ENCODE measurements at regions not wholly inside any gene's neighbourhood (a gene's known extent, or its start where the extent isn't known, plus 50 kb on each side); places are given as distances from the start of the nearest gene placed in this dataset.

- H3K4me1 ChIP-seq (ENCODE audit: insufficient read depth) = peaks cover 89% of the 10 kb centered on the region
These were observed 216.9 kb upstream of the THBS1 start for GRCh38 chr15:39363761-39364586.

GRCh38 chr15:39364721-39365120 is 216.2 kb upstream of the THBS1 start:
- WGBS, 2 experiments (ENCODE audit: low coverage in 1 of 2, low lambda C conversion rate in 2 of 2, missing lambda C conversion rate in 2 of 2) = 16 to 18% methylated on average over 1 of the region's 1 CpG

More at GRCh38 chr15:39363761-39364586, 216.9 kb upstream of the THBS1 start:
- DNase-seq = peak; percentile 79
- H2AFZ ChIP-seq = no peak overlapping the region
- H3K36me3 ChIP-seq (ENCODE audit: low read depth) = no peaks in the 10 kb centered on the region
- 5% methylated on average over 5 of the region's 5 CpGs for WGBS, 2 experiments (ENCODE audit: low coverage in 1 of 2, low lambda C conversion rate in 2 of 2, missing lambda C conversion rate in 2 of 2)
- TF ChIP-seq EZH2 (IDR thresholded peaks at IDR 0.05; ENCODE audit: insufficient read depth, poor library complexity, severe bottlenecking) (no peak), EZH2phosphoT487 (IDR thresholded peaks at IDR 0.05; ENCODE audit: insufficient read depth, low read depth) (no peak)
- in situ Hi-C loops (cut with MboI) = loop anchor here (10.0 kb wide), 1 partner anchor 189 kb away; no protein-coding TSS in a partner anchor
- peaks cover 85% of the 10 kb centered on the region for H3F3A ChIP-seq (ENCODE audit: insufficient read depth)
- H3K79me2 ChIP-seq (ENCODE audit: insufficient read depth) = no peaks in the 10 kb centered on the region
- H3K4me3 ChIP-seq = no peak overlapping the region
- H3K27ac ChIP-seq = peak overlapping the region; percentile 91
- peak overlapping the region; percentile 23 for H3K4me2 ChIP-seq (ENCODE audit: unreplicated experiment)
- no peaks in the 10 kb centered on the region for H3K9me2 ChIP-seq (ENCODE audit: insufficient read depth)
- no peaks in the 10 kb centered on the region for H3K27me3 ChIP-seq (replicated peaks; ENCODE audit: insufficient read depth)
- no peaks in the 10 kb centered on the region for H3K9me3 ChIP-seq (ENCODE audit: low read depth)
- no peaks in the 10 kb centered on the region for H4K20me1 ChIP-seq (ENCODE audit: insufficient read depth)
- H3K9ac ChIP-seq = peak overlapping the region; percentile 65

GRCh38 chr15:39365161-39365560 is 215.7 kb upstream of the THBS1 start:
- DNase-seq = peak; percentile 74
- TF ChIP-seq EZH2phosphoT487 (IDR thresholded peaks at IDR 0.05; ENCODE audit: insufficient read depth, low read depth) (no peak), EZH2 (IDR thresholded peaks at IDR 0.05; ENCODE audit: insufficient read depth, poor library complexity, severe bottlenecking) (no peak)
- H3K27me3 ChIP-seq (replicated peaks; ENCODE audit: insufficient read depth) = no peaks in the 10 kb centered on the region
- H3K4me2 ChIP-seq (ENCODE audit: unreplicated experiment) = peak overlapping the region; percentile 23
- no peak overlapping the region for H2AFZ ChIP-seq
- no peaks in the 10 kb centered on the region for H3K9me2 ChIP-seq (ENCODE audit: insufficient read depth)
- no peaks in the 10 kb centered on the region for H3K9me3 ChIP-seq (ENCODE audit: low read depth)
- H3K79me2 ChIP-seq (ENCODE audit: insufficient read depth) = no peaks in the 10 kb centered on the region
- WGBS, 2 experiments (ENCODE audit: low coverage in 1 of 2, low lambda C conversion rate in 2 of 2, missing lambda C conversion rate in 2 of 2) = 22 to 24% methylated on average over 2 of the region's 2 CpGs
- H4K20me1 ChIP-seq (ENCODE audit: insufficient read depth) = no peaks in the 10 kb centered on the region
- H3K27ac ChIP-seq = peak overlapping the region; percentile 91
- H3K4me3 ChIP-seq = no peak overlapping the region
- H3K4me1 ChIP-seq (ENCODE audit: insufficient read depth) = peaks cover 77% of the 10 kb centered on the region
- peaks cover 73% of the 10 kb centered on the region for H3F3A ChIP-seq (ENCODE audit: insufficient read depth)
- in situ Hi-C loops (cut with MboI) = loop anchor here (10.0 kb wide), 1 partner anchor 190 kb away; no protein-coding TSS in a partner anchor
- peak overlapping the region; percentile 65 for H3K9ac ChIP-seq
- no peaks in the 10 kb centered on the region for H3K36me3 ChIP-seq (ENCODE audit: low read depth)

More at GRCh38 chr15:39364721-39365120, 216.2 kb upstream of the THBS1 start:
- no peaks in the 10 kb centered on the region for H4K20me1 ChIP-seq (ENCODE audit: insufficient read depth)
- no peaks in the 10 kb centered on the region for H3K9me3 ChIP-seq (ENCODE audit: low read depth)
- peaks cover 81% of the 10 kb centered on the region for H3K4me1 ChIP-seq (ENCODE audit: insufficient read depth)
- peak overlapping the region; percentile 65 for H3K9ac ChIP-seq
- no peaks in the 10 kb centered on the region for H3K9me2 ChIP-seq (ENCODE audit: insufficient read depth)
- H3K36me3 ChIP-seq (ENCODE audit: low read depth) = no peaks in the 10 kb centered on the region
- H3F3A ChIP-seq (ENCODE audit: insufficient read depth) = peaks cover 78% of the 10 kb centered on the region
- TF ChIP-seq EZH2phosphoT487 (IDR thresholded peaks at IDR 0.05; ENCODE audit: insufficient read depth, low read depth) (no peak), EZH2 (IDR thresholded peaks at IDR 0.05; ENCODE audit: insufficient read depth, poor library complexity, severe bottlenecking) (no peak)
- in situ Hi-C loops (cut with MboI) = loop anchor here (10.0 kb wide), 1 partner anchor 190 kb away; no protein-coding TSS in a partner anchor
- no peaks in the 10 kb centered on the region for H3K27me3 ChIP-seq (replicated peaks; ENCODE audit: insufficient read depth)
- peak; percentile 54 for DNase-seq
- no peaks in the 10 kb centered on the region for H3K79me2 ChIP-seq (ENCODE audit: insufficient read depth)
- H3K4me2 ChIP-seq (ENCODE audit: unreplicated experiment) = peak overlapping the region; percentile 23
- H2AFZ ChIP-seq = no peak overlapping the region
- H3K27ac ChIP-seq = peak overlapping the region; percentile 91
- H3K4me3 ChIP-seq = no peak overlapping the region

- Histone ChIP-seq H3K9me2 (ENCODE audit: insufficient read depth) (no peaks in the 10 kb centered on the region), H3K79me2 (ENCODE audit: insufficient read depth) (no peaks in the 10 kb centered on the region), H3K4me3 (no peak overlapping the region), H3K27ac (peak overlapping the region; percentile 91), H3F3A (ENCODE audit: insufficient read depth) (peaks cover 66% of the 10 kb centered on the region), H2AFZ (no peak overlapping the region), H3K4me2 (ENCODE audit: unreplicated experiment) (peak overlapping the region; percentile 23), H3K27me3 (replicated peaks; ENCODE audit: insufficient read depth) (no peaks in the 10 kb centered on the region), H3K9me3 (ENCODE audit: low read depth) (no peaks in the 10 kb centered on the region), H3K9ac (no peak overlapping the region), H3K36me3 (ENCODE audit: low read depth) (no peaks in the 10 kb centered on the region), H4K20me1 (ENCODE audit: insufficient read depth) (no peaks in the 10 kb centered on the region), H3K4me1 (ENCODE audit: insufficient read depth) (peaks cover 70% of the 10 kb centered on the region)
- 61 to 70% methylated on average over 4 of the region's 4 CpGs for WGBS, 2 experiments (ENCODE audit: low coverage in 1 of 2, low lambda C conversion rate in 2 of 2, missing lambda C conversion rate in 2 of 2)
- in situ Hi-C loops (cut with MboI) = loop anchor here (10.0 kb wide), 1 partner anchor 191 kb away; no protein-coding TSS in a partner anchor
- no peak for DNase-seq
- TF ChIP-seq EZH2phosphoT487 (IDR thresholded peaks at IDR 0.05; ENCODE audit: insufficient read depth, low read depth) (no peak), EZH2 (IDR thresholded peaks at IDR 0.05; ENCODE audit: insufficient read depth, poor library complexity, severe bottlenecking) (no peak)
These were observed 215.0 kb upstream of the THBS1 start for GRCh38 chr15:39365873-39366272.
